ENCODE measurements at regions not wholly inside any gene's neighbourhood (a gene's known extent, or its start where the extent isn't known, plus 50 kb on each side); places are given as distances from the start of the nearest gene placed in this dataset.

DNA sequence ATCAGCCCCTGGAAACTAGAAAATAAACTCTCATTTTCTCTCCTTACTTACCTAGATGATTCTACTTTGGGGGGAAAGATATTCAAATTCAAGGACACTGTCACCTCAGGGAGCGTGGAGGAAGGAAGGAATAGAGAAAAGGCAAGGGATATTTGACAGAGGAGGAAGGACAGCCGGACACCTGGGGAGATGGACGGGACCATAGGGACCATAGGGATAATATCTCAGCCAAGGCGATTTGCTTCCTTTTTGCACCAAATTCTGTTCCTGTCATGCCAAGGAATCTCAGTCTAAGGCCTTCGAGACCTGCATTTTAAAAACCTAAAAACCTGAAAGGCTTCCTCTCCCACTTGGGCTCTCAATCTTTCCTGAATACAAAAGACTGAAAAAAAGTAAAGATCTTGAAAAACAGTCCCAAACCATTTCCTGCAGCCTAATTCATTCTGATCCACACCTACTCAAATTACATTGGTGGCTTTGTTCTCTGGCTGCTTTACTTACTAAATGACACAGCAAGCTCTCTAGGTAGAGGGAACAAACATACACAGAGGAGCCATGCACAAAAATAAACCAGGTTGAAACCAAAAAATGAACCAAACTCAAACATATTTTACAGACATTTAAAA lies 73.9 kb upstream of the SLC24A5 start:
- no peak for DNase-seq (ENCODE audit: low read depth)

GRCh38 chr15:48049736-48050135 lies 71.1 kb upstream of the SLC24A5 start:
- no peak for DNase-seq (ENCODE audit: low read depth)

- no peak for DNase-seq (ENCODE audit: low read depth)
These were observed 67.8 kb upstream of the SLC24A5 start for GRCh38 chr15:48052946-48053345.

DNA sequence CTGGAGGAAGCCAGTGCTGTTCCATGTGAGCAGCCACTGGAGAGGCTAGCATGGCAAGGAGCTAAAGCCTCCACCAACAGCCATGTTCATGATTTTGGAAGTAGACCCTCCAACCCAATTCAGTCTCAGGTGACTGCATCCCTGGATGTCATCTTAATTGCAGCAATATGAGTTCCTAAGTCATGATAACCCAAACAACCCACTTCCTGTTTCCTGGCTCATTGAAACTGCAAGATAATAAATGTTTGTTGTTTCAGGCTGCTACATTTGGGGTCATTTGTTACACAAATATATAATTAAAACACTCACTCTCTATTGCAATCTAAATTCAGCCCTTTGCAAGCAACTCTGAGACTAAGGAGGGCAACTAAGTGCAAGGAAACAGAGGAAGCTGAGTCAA lies 62.4 kb upstream of the SLC24A5 start:
- DNase-seq (ENCODE audit: low read depth) = no peak

DNA sequence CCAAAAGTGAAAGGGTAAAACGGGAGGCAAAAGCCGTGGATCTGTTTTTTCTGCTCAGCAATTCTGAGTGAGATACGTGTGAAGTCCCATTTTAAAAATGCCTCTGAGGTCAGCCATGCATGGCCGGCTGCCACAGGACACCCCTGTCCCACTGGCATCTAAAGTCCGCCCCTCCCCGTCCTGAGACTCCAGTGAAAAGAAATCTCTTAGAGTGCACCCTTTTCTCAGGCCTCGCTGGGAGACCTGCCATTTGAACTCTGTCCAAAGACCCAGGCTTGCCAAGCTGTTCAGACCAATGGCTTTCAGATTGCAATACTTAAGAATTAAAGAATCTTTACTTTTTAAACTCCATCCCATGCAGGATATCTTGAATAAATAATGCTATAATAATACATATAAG lies 61.0 kb upstream of the SLC24A5 start:
- DNase-seq (ENCODE audit: low read depth) = no peak

DNA sequence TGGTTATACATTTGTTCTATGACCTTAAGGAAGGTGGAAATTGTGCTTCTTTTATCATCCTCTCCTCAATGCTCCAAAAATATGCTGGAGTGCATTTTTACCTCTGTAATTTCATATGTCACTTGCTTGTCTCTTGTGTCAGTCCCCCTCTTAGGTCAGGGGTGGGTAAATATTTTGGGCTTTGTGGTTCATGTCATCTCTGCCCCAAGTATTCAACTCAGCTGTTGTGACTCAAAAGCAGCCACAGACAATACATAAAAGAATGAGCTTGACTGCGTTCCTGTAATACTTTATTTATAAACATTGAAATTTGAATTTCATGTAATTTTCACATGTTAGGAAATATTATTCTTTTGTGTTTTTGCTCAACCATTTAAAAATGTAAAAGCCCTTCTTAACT lies 60.4 kb upstream of the SLC24A5 start:
- no peak for DNase-seq (ENCODE audit: low read depth)

GRCh38 chr15:48061605-48062004 lies 59.2 kb upstream of the SLC24A5 start:
- DNase-seq (ENCODE audit: low read depth) = no peak

GRCh38 chr15:48062148-48062872 lies 58.5 kb upstream of the SLC24A5 start:
- DNase-seq (ENCODE audit: low read depth) = peak; percentile 44

DNA sequence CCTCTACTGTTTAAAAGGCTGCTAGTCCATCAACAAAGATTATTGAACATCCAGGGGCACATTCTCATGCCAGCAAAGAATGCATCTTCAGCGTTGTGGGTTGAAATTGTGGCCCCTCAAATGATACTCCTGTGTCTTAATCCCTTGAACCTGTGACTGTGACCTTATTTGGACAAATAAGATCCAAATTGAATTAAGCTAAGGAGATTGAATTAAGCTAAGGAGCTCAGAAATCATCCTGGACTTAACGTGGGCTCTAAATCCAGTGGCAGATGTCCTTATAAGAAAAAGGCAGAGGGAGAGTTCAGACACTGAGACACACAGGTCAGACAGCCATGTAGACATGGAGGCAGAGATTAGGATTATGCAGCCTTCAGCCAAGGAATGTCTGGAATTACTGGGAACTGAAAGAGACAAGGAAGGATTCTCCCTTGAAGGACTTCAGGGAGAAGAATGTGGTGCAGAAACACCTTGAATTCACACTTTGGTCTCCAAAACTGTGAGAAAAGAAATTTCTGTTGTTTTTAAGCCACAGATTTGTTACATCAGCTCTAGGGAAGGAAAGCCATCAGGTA lies 57.3 kb upstream of the SLC24A5 start:
- DNase-seq (ENCODE audit: low read depth) = no peak

DNA sequence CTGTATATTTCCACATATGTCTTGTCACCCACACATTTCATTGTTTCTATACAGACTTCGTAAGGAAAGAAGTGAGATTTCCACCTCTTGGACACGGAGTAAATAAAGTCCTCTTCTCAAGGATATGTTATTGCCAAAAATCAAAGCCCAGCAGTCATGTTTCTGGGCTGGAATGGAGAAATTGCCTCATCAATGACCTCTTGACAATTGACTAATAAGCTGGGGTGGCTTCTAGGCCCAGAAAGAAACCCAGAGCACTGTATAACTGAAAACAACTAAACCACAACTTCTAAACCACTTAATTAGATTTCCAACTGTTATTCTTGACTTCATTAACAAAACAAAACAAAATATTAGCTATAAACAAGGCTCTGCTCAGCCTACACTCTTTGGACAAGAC lies 56.4 kb upstream of the SLC24A5 start:
- DNase-seq (ENCODE audit: low read depth) = no peak

DNA sequence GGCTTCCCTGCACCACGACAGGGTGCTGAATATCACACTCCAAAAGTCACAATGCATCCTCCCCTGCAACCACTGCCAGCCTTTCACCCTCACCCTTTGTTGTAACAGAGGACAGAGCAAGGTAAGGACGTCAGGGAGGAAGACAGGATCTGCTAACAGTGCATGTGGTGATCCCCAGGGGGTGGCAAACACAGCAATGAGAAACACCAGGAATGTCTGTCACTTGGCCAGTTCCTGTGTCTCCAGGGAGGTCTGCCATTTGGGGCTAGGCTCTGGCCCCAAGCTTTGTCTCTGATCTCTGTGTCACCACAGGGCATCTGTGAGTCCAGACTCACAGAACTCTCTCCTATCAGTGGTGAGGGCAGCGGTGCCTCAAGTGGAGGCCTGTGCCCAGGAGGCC lies 54.3 kb upstream of the SLC24A5 start:
- no peak for DNase-seq (ENCODE audit: low read depth)
